ENCODE measurements at regions not wholly inside any gene's neighbourhood (a gene's known extent, or its start where the extent isn't known, plus 50 kb on each side); places are given as distances from the start of the nearest gene placed in this dataset.
A peak's percentile ranks its signal among the peaks of the same experiment; 100 is the strongest.

- DNase-seq = no peak
These were observed 128.7 kb upstream of the ATP6AP2 start for GRCh38 chrX:40452031-40452430.

- DNase-seq = no peak
These were observed 130.6 kb upstream of the ATP6AP2 start for GRCh38 chrX:40449956-40450706.

GRCh38 chrX:40449396-40449795, 131.4 kb upstream of the ATP6AP2 start:
- DNase-seq = no peak

- no peak for DNase-seq
These were observed 132.0 kb upstream of the ATP6AP2 start for GRCh38 chrX:40448793-40449192.

GRCh38 chrX:40446921-40447320, 133.8 kb upstream of the ATP6AP2 start:
- no peak for DNase-seq

GRCh38 chrX:40445691-40446090, 135.1 kb upstream of the ATP6AP2 start:
- no peak for DNase-seq

- no peak for DNase-seq
These were observed 135.8 kb upstream of the ATP6AP2 start for GRCh38 chrX:40444798-40445496.

GRCh38 chrX:40444133-40444532, 136.6 kb upstream of the ATP6AP2 start:
- no peak for DNase-seq

GRCh38 chrX:40440866-40441265, 139.9 kb upstream of the ATP6AP2 start:
- DNase-seq = no peak

GRCh38 chrX:40439625-40440532, 140.9 kb upstream of the ATP6AP2 start:
- no peak for DNase-seq

GRCh38 chrX:40437348-40437747, 143.4 kb upstream of the ATP6AP2 start:
- DNase-seq = no peak

- DNase-seq = peak; percentile 57
These were observed 145.8 kb upstream of the ATP6AP2 start for GRCh38 chrX:40434947-40435346.

GRCh38 chrX:40434443-40434842, 146.3 kb upstream of the ATP6AP2 start:
- DNase-seq = no peak

- no peak for DNase-seq
These were observed 147.6 kb upstream of the ATP6AP2 start for GRCh38 chrX:40433160-40433559.

GRCh38 chrX:40424259-40424658, 156.5 kb upstream of the ATP6AP2 start:
- DNase-seq = no peak

- no peak for DNase-seq
These were observed 157.5 kb upstream of the ATP6AP2 start for GRCh38 chrX:40423299-40423698.

- DNase-seq = no peak
These were observed 158.7 kb upstream of the ATP6AP2 start for GRCh38 chrX:40422021-40422420.

GRCh38 chrX:40420899-40421729, 159.7 kb upstream of the ATP6AP2 start:
- DNase-seq = no peak

GRCh38 chrX:40418813-40419195, 162.0 kb upstream of the ATP6AP2 start:
- no peak for DNase-seq

- no peak for DNase-seq
These were observed 162.5 kb upstream of the ATP6AP2 start for GRCh38 chrX:40418146-40418812.

GRCh38 chrX:40415675-40416074, 165.1 kb upstream of the ATP6AP2 start:
- DNase-seq = no peak
